Tibial nerve (tissue), 4 donors: ENCODE measurements at regions not wholly inside any gene's neighbourhood (a gene's known extent, or its start where the extent isn't known, plus 50 kb on each side); places are given as distances from the start of the nearest gene placed in this dataset.

Experiments
- CTCF ChIP-seq, 5 experiments: fragments of 200-600 bp in 3 of 5; fragments of 450-650 bp in 2 of 5; sonication (generic) in 3 of 5; IDR thresholded peaks; one replicate each; pipeline ENCODE4 v1.5.1; 2016 to 2019; ENCODE audit warnings: antibody characterized with exemption in 5 of 5, mild to moderate bottlenecking in 3 of 5, moderate library complexity in 2 of 5
- EP300 ChIP-seq, 2 donors: sonication (generic); formaldehyde crosslinking; IDR thresholded peaks; one replicate each; pipeline ENCODE4 v1.6.1; 2017; ENCODE audit warnings: antibody characterized with exemption in 2 of 2, mild to moderate bottlenecking in 1 of 2
- POLR2A ChIP-seq, 2 donors: fragments of 450-650 bp; IDR thresholded peaks; one replicate each; pipeline ENCODE4 v1.6.1; 2017; ENCODE audit warnings: antibody characterized with exemption in 2 of 2, mild to moderate bottlenecking in 2 of 2, moderate library complexity in 2 of 2

- TF ChIP-seq CTCF (IDR thresholded peaks at IDR 0.05): no peak
- TF ChIP-seq POLR2A (IDR thresholded peaks at IDR 0.05): no peak
- no peak for TF ChIP-seq EP300 (IDR thresholded peaks at IDR 0.05)
These were observed 164.0 kb downstream of the PMP22 start for GRCh38 chr17:15101175-15101574.
